ENCODE measurements at regions not wholly inside any gene's neighbourhood (a gene's known extent, or its start where the extent isn't known, plus 50 kb on each side); places are given as distances from the start of the nearest gene placed in this dataset.

DNA sequence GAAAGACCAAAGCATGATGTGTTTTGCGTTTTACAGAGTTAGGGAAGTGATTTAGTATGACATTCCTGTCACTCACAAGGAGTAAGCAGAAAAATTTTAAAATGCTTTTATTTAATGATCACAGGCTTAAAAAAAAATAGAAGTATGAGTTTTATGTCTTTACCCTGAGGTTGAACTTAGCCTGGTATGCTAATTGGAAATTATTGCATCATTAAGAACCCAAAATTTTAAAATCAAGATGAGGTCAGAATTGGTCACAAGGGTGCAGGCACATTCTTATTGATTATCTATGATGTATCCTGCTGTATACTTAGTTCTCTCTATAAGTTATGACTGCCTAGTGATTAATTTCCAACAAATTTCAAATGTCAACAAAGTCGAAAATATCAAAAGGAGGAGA, 585.6 kb upstream of the ALCAM start:
- H3K9me3 ChIP-seq (replicated peaks in 1 of 2; ENCODE audit: control insufficient read depth in 2 of 2, insufficient read depth in 1 of 2, low read depth in 1 of 2, low read length in 2 of 2): peaks cover 0 to 3% of the 10 kb centered on the region in 2 donors
- peaks cover 2% of the 10 kb centered on the region for H3K79me1 ChIP-seq (ENCODE audit: low read depth, low read length)
- H3K14ac ChIP-seq (ENCODE audit: low read length): no peak overlapping the region
- no peak overlapping the region for H3K9ac ChIP-seq (ENCODE audit: low read depth, low read length, poor library complexity)
- no peak overlapping the region for H3K4me3 ChIP-seq (ENCODE audit: low read length in 2 of 2)
- no peak overlapping the region for H3K23ac ChIP-seq (ENCODE audit: low read depth, low read length, poor library complexity)
- no peaks in the 10 kb centered on the region for H3K27me3 ChIP-seq (ENCODE audit: control insufficient read depth in 3 of 3, insufficient read depth in 3 of 3, low read depth in 1 of 3, low read length in 3 of 3)
- H2BK12ac ChIP-seq (ENCODE audit: low read length): no peak overlapping the region
- H2AFZ ChIP-seq (ENCODE audit: low read length): no peak overlapping the region
- no peak overlapping the region for H3K18ac ChIP-seq (ENCODE audit: low read length)
- H4K8ac ChIP-seq (ENCODE audit: low read depth, low read length): no peak overlapping the region
- no peak overlapping the region for H4K91ac ChIP-seq (ENCODE audit: low read depth, low read length, poor library complexity)
- no peak overlapping the region for H3K4ac ChIP-seq (ENCODE audit: low read length)
- no peak overlapping the region for H3K27ac ChIP-seq (replicated peaks; ENCODE audit: low read length)
- WGBS, 2 donors (ENCODE audit: extremely low coverage in 2 of 2, insufficient read length in 2 of 2, insufficient replicate concordance in 1 of 2): no CpG with 5 or more reads among the region's 2 CpGs
- no peak overlapping the region for H2BK5ac ChIP-seq (ENCODE audit: low read length)
- no peaks in the 10 kb centered on the region for H3K4me1 ChIP-seq (ENCODE audit: control insufficient read depth in 2 of 2, insufficient read depth in 1 of 2, low read depth in 1 of 2, low read length in 2 of 2)
- no peak overlapping the region for H2BK120ac ChIP-seq (ENCODE audit: low read depth, low read length)
- no peak for DNase-seq (ENCODE audit: low spot score)
- H3K4me2 ChIP-seq (ENCODE audit: insufficient read depth, low read length, poor library complexity, severe bottlenecking): no peak overlapping the region
- H2BK15ac ChIP-seq (ENCODE audit: low read length): no peak overlapping the region
- no peak overlapping the region for H2AK5ac ChIP-seq (ENCODE audit: low read depth, low read length)
- H3K36me3 ChIP-seq (replicated peaks in 1 of 2; ENCODE audit: control insufficient read depth in 2 of 2, insufficient read depth in 2 of 2, low read length in 2 of 2): no peaks in the 10 kb centered on the region

DNA sequence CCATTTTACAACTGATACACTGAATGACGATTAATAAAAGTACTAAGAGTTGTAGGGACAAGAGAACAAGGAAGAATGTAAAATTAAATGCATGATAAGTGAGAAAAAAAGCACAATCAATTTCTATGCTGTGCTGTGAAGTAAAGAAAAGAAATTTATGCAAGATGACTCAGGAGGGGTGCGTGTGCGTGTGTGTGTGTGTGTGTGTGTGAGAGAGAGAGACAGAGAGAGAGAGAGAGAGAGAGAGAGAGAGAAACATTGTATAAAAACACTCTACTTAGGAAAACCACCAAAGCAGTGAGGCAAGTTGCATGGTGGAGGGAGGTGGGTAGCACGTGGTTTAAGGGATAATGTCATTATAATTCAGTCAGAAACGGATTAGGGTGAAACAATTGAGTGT, 580.8 kb upstream of the ALCAM start:
- no peak overlapping the region for H3K4me3 ChIP-seq (ENCODE audit: low read length in 2 of 2)
- H3K14ac ChIP-seq (ENCODE audit: low read length): no peak overlapping the region
- no peak overlapping the region for H2AK5ac ChIP-seq (ENCODE audit: low read depth, low read length)
- peak overlapping the region; percentile 64 for H2AFZ ChIP-seq (ENCODE audit: low read length)
- H3K18ac ChIP-seq (ENCODE audit: low read length): no peak overlapping the region
- H3K4me2 ChIP-seq (ENCODE audit: insufficient read depth, low read length, poor library complexity, severe bottlenecking): no peak overlapping the region
- H2BK12ac ChIP-seq (ENCODE audit: low read length): no peak overlapping the region
- DNase-seq (ENCODE audit: low spot score): no peak
- no peaks in the 10 kb centered on the region for H3K36me3 ChIP-seq (replicated peaks in 1 of 2; ENCODE audit: control insufficient read depth in 2 of 2, insufficient read depth in 2 of 2, low read length in 2 of 2)
- H3K4me1 ChIP-seq (ENCODE audit: control insufficient read depth in 2 of 2, insufficient read depth in 1 of 2, low read depth in 1 of 2, low read length in 2 of 2): peaks cover 0 to 4% of the 10 kb centered on the region in 2 donors
- no peak overlapping the region for H3K9ac ChIP-seq (ENCODE audit: low read depth, low read length, poor library complexity)
- no peak overlapping the region for H4K91ac ChIP-seq (ENCODE audit: low read depth, low read length, poor library complexity)
- H2BK15ac ChIP-seq (ENCODE audit: low read length): no peak overlapping the region
- no peak overlapping the region for H3K23ac ChIP-seq (ENCODE audit: low read depth, low read length, poor library complexity)
- no peak overlapping the region for H4K8ac ChIP-seq (ENCODE audit: low read depth, low read length)
- no peak overlapping the region for H2BK5ac ChIP-seq (ENCODE audit: low read length)
- no peak overlapping the region for H2BK120ac ChIP-seq (ENCODE audit: low read depth, low read length)
- no peak overlapping the region for H3K4ac ChIP-seq (ENCODE audit: low read length)
- WGBS, 2 donors (ENCODE audit: extremely low coverage in 2 of 2, insufficient read length in 2 of 2, insufficient replicate concordance in 1 of 2): no CpG with 5 or more reads among the region's 5 CpGs
- H3K79me1 ChIP-seq (ENCODE audit: low read depth, low read length): no peaks in the 10 kb centered on the region
- no peaks in the 10 kb centered on the region for H3K9me3 ChIP-seq (replicated peaks in 1 of 2; ENCODE audit: control insufficient read depth in 2 of 2, insufficient read depth in 1 of 2, low read depth in 1 of 2, low read length in 2 of 2)
- no peaks in the 10 kb centered on the region for H3K27me3 ChIP-seq (ENCODE audit: control insufficient read depth in 3 of 3, insufficient read depth in 3 of 3, low read depth in 1 of 3, low read length in 3 of 3)
- H3K27ac ChIP-seq (replicated peaks; ENCODE audit: low read length): no peak overlapping the region

DNA sequence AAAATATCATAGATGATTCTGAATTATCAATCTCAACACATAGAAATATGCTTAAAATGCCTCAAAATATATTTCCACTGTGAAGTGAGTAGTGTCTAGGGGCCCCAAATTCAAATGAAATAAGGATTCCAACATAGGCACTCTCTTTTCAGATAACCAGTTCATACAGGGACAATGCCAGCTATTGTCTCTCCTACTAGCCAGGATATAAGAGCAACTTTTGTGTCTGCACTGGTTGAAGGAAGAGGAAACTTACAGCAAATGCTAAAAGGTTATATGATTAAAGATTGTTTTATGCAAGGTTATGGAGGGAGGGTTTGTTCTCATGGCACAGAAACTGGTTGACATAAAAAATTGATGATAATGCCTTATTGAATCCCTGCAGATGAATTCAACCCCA, 579.4 kb upstream of the ALCAM start:
- Histone ChIP-seq H3K27ac (replicated peaks; ENCODE audit: low read length) (no peak overlapping the region), H2AFZ (ENCODE audit: low read length) (no peak overlapping the region), H3K9me3 (replicated peaks in 1 of 2; ENCODE audit: control insufficient read depth in 2 of 2, insufficient read depth in 1 of 2, low read depth in 1 of 2, low read length in 2 of 2) (no peaks in the 10 kb centered on the region), H3K27me3 (ENCODE audit: control insufficient read depth in 3 of 3, insufficient read depth in 3 of 3, low read depth in 1 of 3, low read length in 3 of 3) (no peaks in the 10 kb centered on the region), H4K8ac (ENCODE audit: low read depth, low read length) (no peak overlapping the region), H2BK12ac (ENCODE audit: low read length) (no peak overlapping the region), H3K4ac (ENCODE audit: low read length) (no peak overlapping the region), H3K36me3 (replicated peaks in 1 of 2; ENCODE audit: control insufficient read depth in 2 of 2, insufficient read depth in 2 of 2, low read length in 2 of 2) (no peaks in the 10 kb centered on the region), H3K18ac (ENCODE audit: low read length) (no peak overlapping the region), H3K23ac (ENCODE audit: low read depth, low read length, poor library complexity) (no peak overlapping the region), H2BK15ac (ENCODE audit: low read length) (no peak overlapping the region), H2BK5ac (ENCODE audit: low read length) (no peak overlapping the region), H2AK5ac (ENCODE audit: low read depth, low read length) (no peak overlapping the region), H3K14ac (ENCODE audit: low read length) (no peak overlapping the region), H4K91ac (ENCODE audit: low read depth, low read length, poor library complexity) (no peak overlapping the region), H3K4me3 (ENCODE audit: low read length in 2 of 2) (no peak overlapping the region), H3K4me1 (ENCODE audit: control insufficient read depth in 2 of 2, insufficient read depth in 1 of 2, low read depth in 1 of 2, low read length in 2 of 2) (peaks cover 0 to 4% of the 10 kb centered on the region in 2 donors), H2BK120ac (ENCODE audit: low read depth, low read length) (no peak overlapping the region), H3K9ac (ENCODE audit: low read depth, low read length, poor library complexity) (no peak overlapping the region), H3K4me2 (ENCODE audit: insufficient read depth, low read length, poor library complexity, severe bottlenecking) (no peak overlapping the region), H3K79me1 (ENCODE audit: low read depth, low read length) (no peaks in the 10 kb centered on the region)
- DNase-seq (ENCODE audit: low spot score): no peak

- Histone ChIP-seq H4K8ac (ENCODE audit: low read depth, low read length) (no peak overlapping the region), H3K27ac (replicated peaks; ENCODE audit: low read length) (no peak overlapping the region)
Measured at GRCh38 chr3:104788807-104789206, 577.9 kb upstream of the ALCAM start.

More at GRCh38 chr3:104788807-104789206, 577.9 kb upstream of the ALCAM start:
- Histone ChIP-seq H2BK120ac (ENCODE audit: low read depth, low read length) (no peak overlapping the region), H3K9me3 (replicated peaks in 1 of 2; ENCODE audit: control insufficient read depth in 2 of 2, insufficient read depth in 1 of 2, low read depth in 1 of 2, low read length in 2 of 2) (no peaks in the 10 kb centered on the region), H3K4me2 (ENCODE audit: insufficient read depth, low read length, poor library complexity, severe bottlenecking) (no peak overlapping the region), H2BK5ac (ENCODE audit: low read length) (no peak overlapping the region), H3K18ac (ENCODE audit: low read length) (no peak overlapping the region), H3K27me3 (ENCODE audit: control insufficient read depth in 3 of 3, insufficient read depth in 3 of 3, low read depth in 1 of 3, low read length in 3 of 3) (no peaks in the 10 kb centered on the region), H2BK12ac (ENCODE audit: low read length) (no peak overlapping the region), H3K4me3 (ENCODE audit: low read length in 2 of 2) (no peak overlapping the region), H3K14ac (ENCODE audit: low read length) (no peak overlapping the region), H2BK15ac (ENCODE audit: low read length) (no peak overlapping the region), H3K4me1 (ENCODE audit: control insufficient read depth in 2 of 2, insufficient read depth in 1 of 2, low read depth in 1 of 2, low read length in 2 of 2) (peaks cover 0 to 4% of the 10 kb centered on the region in 2 donors), H4K91ac (ENCODE audit: low read depth, low read length, poor library complexity) (no peak overlapping the region), H2AFZ (ENCODE audit: low read length) (no peak overlapping the region), H3K79me1 (ENCODE audit: low read depth, low read length) (no peaks in the 10 kb centered on the region), H2AK5ac (ENCODE audit: low read depth, low read length) (no peak overlapping the region), H3K23ac (ENCODE audit: low read depth, low read length, poor library complexity) (no peak overlapping the region), H3K9ac (ENCODE audit: low read depth, low read length, poor library complexity) (no peak overlapping the region), H3K36me3 (replicated peaks in 1 of 2; ENCODE audit: control insufficient read depth in 2 of 2, insufficient read depth in 2 of 2, low read length in 2 of 2) (no peaks in the 10 kb centered on the region), H3K4ac (ENCODE audit: low read length) (no peak overlapping the region)
- no peak for DNase-seq (ENCODE audit: low spot score)
